MCF 10A (cell line): ENCODE measurements at regions not wholly inside any gene's neighbourhood (a gene's known extent, or its start where the extent isn't known, plus 50 kb on each side); places are given as distances from the start of the nearest gene placed in this dataset.
"Not testable (repeated sequence)": the region's sequence is repeated elsewhere in the genome, so short reads cannot be mapped to it uniquely, and the experiment has no call there.

Experiments
- BruUV-seq: library from RNA; stranded (reverse); fragments of 400-500 nt; replicated peaks from 2 replicates; lab custom pipeline; 2021; lab: Mats Ljungman, UMichigan
- CTCF ChIA-PET: fragments of 300-600 bp; sonication (Branson Sonifier 250); formaldehyde crosslinking; extraction: SDS; loops from one replicate; lab custom pipeline; 2021; ENCODE audit warnings: antibody characterized with exemption, inconsistent platforms; lab: Yijun Ruan, JAX
- POLR2A ChIA-PET: fragments of 300-600, 350-650 bp; sonication (Branson Sonifier 250); formaldehyde crosslinking; extraction: SDS; loops from one replicate; lab custom pipeline; 2020; ENCODE audit warnings: antibody characterized with exemption, inconsistent platforms; lab: Yijun Ruan, JAX
- DNase-seq: peaks from one replicate; pipeline ENCODE4 v3.0.0-alpha.2; 2018; ENCODE audit not compliant: unreplicated experiment
- H3K27ac Mint-ChIP-seq: one replicate; pipeline ENCODE4 v1.8.0; 2022; ENCODE audit warnings: mild to moderate bottlenecking, low read depth, mixed read lengths; ENCODE audit not compliant: unreplicated experiment
- H3K27me3 Mint-ChIP-seq: one replicate; pipeline ENCODE4 v1.8.0; 2022; ENCODE audit warnings: mixed read lengths; ENCODE audit not compliant: insufficient read depth, unreplicated experiment
- H3K36me3 Mint-ChIP-seq: one replicate; pipeline ENCODE4 v1.8.0; 2022; ENCODE audit warnings: mild to moderate bottlenecking, moderate library complexity, mixed read lengths; ENCODE audit not compliant: insufficient read depth, unreplicated experiment
- H3K4me1 Mint-ChIP-seq: one replicate; pipeline ENCODE4 v1.8.0; 2022; ENCODE audit warnings: mixed read lengths; ENCODE audit not compliant: insufficient read depth, unreplicated experiment
- H3K4me3 Mint-ChIP-seq: one replicate; pipeline ENCODE4 v1.8.0; 2022; ENCODE audit warnings: mild to moderate bottlenecking, moderate library complexity, mixed read lengths; ENCODE audit not compliant: unreplicated experiment
- H3K9me3 Mint-ChIP-seq: one replicate; pipeline ENCODE4 v1.8.0; 2022; ENCODE audit warnings: mixed read lengths; ENCODE audit not compliant: unreplicated experiment
- CTCF ChIP-seq: fragments of 200-600 bp; IDR thresholded peaks from one replicate; pipeline ENCODE4 v1.8.0; 2022; ENCODE audit warnings: antibody characterized with exemption, mild to moderate bottlenecking; ENCODE audit not compliant: unreplicated experiment
- intact Hi-C: fragments of 100-400 bp; cut with micrococcal nuclease; formaldehyde crosslinking; loops from 2 replicates; pipeline ENCODE4 v1.14.1; 2022

DNA sequence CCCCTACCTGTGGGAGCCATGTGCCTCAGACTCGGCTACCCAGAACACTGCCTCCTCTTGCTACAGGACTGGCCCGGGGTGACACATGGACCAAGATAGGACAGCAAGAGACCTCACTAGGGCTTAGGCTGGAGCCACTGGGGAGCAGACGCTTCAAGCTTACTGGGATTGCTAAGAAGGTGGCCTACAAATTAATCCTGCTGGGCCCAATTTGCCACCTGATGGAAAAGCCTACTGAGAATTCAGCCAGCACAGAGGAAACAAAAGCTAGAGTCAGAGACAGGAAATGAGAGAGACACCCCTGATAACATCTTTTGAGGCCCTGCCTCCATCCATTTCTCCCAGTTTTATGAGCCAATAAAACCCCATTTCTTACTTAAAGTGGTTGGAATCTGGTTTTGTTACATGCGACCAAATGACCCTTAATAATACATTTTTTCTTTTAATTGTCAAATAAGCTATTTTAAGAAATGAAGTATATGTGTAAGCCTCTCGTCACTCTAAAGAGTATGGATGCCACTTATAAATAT lies 282.1 kb downstream of the CXCL12 start:
- Mint-ChIP-seq H3K36me3 (no peaks in the 10 kb centered on the region), H3K4me1 (no peaks in the 10 kb centered on the region), H3K4me3 (no peak overlapping the region), H3K27ac (no peak overlapping the region), H3K9me3 (no peaks in the 10 kb centered on the region), H3K27me3 (no peaks in the 10 kb centered on the region)
- TF ChIP-seq CTCF: no peak
- ChIA-PET CTCF (interaction anchor here (0.6 kb wide), 2 partner anchors 44 to 81 kb away, joined by 3 read pairs; no protein-coding TSS in a partner anchor), POLR2A (no interaction called here)
- no peak for DNase-seq
- intact Hi-C loops: no loop called here
- no TSS peak for BruUV-seq

DNA sequence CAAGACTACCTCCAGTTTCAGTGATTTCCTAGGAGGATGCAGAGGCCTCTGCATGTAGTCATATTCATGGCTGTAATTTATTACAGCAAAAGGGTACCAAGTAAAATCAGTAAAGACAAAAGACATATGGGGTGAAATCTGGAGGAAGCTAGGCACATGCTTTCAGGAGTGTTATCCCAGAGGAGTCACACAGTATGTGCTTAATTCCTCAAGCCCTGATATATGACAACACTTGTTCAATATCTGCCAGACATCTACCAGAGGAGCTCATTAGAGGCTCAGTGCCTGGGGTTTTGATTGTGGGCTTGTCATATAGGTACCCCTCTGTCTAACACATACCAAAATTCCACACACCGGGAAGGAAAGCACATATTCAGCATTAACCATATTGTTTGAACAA lies 283.8 kb downstream of the CXCL12 start:
- no TSS peak for BruUV-seq
- ChIA-PET POLR2A (no interaction called here), CTCF (no interaction called here)
- Mint-ChIP-seq H3K4me1 (no peaks in the 10 kb centered on the region), H3K36me3 (no peaks in the 10 kb centered on the region), H3K9me3 (no peaks in the 10 kb centered on the region), H3K27me3 (no peaks in the 10 kb centered on the region), H3K4me3 (no peak overlapping the region), H3K27ac (no peak overlapping the region)
- no peak for DNase-seq
- no peak for TF ChIP-seq CTCF
- intact Hi-C loops: no loop called here

DNA sequence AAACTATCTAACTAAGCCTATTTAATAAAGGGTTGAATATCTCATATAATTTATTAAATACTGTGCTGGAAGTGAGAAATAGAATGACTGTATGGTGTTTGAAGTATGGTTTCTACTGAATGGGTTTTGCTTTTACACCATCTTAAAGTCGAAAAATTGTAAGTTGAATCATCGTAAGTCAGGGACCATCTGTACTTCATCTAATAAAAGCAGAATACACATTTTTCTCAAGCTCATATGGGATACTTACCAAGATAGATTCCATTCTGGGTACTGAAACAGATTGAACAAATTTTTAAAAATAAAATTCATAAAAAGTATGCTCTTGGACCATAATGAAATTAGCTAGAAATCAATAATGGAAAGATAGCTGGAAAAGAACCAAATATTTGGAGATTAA lies 285.4 kb downstream of the CXCL12 start:
- no peaks in the 10 kb centered on the region for H3K4me1 Mint-ChIP-seq
- ChIA-PET CTCF (interaction anchor here (0.6 kb wide), 1 partner anchor 139 kb away, joined by 3 read pairs; no protein-coding TSS in a partner anchor), POLR2A (no interaction called here)
- H3K9me3 Mint-ChIP-seq: peaks cover 8% of the 10 kb centered on the region
- no peaks in the 10 kb centered on the region for H3K36me3 Mint-ChIP-seq
- no peak overlapping the region for H3K4me3 Mint-ChIP-seq
- no peak overlapping the region for H3K27ac Mint-ChIP-seq
- intact Hi-C loops: no loop called here
- no peak for TF ChIP-seq CTCF
- no peak for DNase-seq
- no peaks in the 10 kb centered on the region for H3K27me3 Mint-ChIP-seq
- no TSS peak for BruUV-seq

DNA sequence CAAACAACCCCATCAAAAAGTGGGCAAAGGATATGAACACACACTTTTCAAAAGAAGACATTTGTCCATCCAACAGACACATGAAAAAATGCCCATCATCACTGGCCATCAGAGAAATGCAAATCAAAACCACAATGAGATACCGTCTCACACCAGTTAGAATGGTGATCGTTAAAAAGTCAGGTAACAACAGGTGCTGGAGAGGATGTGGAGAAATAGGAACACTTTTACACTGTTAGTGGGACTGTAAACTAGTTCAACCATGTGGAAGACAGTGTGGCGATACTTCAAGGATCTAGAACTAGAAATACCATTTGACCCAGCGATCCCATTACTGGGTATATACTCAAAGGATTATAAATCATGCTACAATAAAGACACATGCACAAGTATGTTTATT lies 288.7 kb downstream of the CXCL12 start:
- not testable (repeated sequence) for DNase-seq

DNA sequence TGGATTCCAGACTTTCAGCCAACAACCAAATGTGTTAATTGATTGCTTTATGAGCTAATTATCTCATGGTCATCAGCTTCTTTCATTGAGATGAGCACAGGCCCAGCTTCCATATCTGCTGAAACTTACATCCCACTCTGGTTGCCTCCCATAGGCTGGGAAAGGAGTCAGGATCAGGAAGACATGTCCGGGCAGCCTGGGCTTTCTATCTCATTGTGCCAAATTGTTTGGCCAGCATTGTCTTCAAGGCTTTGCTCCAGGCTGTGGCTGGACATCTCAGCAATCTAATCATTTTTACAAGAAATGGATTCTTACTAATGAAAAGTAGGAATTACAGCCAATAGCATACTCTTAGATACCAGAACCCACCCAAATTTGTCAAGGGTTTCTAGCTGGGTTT lies 295.2 kb downstream of the CXCL12 start:
- intact Hi-C loops: no loop called here
- Mint-ChIP-seq H3K9me3 (no peaks in the 10 kb centered on the region), H3K4me3 (no peak overlapping the region), H3K27ac (no peak overlapping the region), H3K27me3 (peaks cover 21% of the 10 kb centered on the region), H3K36me3 (no peaks in the 10 kb centered on the region), H3K4me1 (no peaks in the 10 kb centered on the region)
- no peak for DNase-seq
- ChIA-PET POLR2A (no interaction called here), CTCF (no interaction called here)
- BruUV-seq: no TSS peak
- TF ChIP-seq CTCF: no peak

More for the DNA sequence above, 288.7 kb downstream of the CXCL12 start:
- H3K4me3 Mint-ChIP-seq, CTCF ChIA-PET, H3K9me3 Mint-ChIP-seq, H3K36me3 Mint-ChIP-seq, POLR2A ChIA-PET, H3K27ac Mint-ChIP-seq, H3K4me1 Mint-ChIP-seq, BruUV-seq, intact Hi-C loops: not testable (repeated sequence)
- peaks cover 21% of the 10 kb centered on the region for H3K27me3 Mint-ChIP-seq
